Calu3 (cell line): ENCODE measurements at regions not wholly inside any gene's neighbourhood (a gene's known extent, or its start where the extent isn't known, plus 50 kb on each side); places are given as distances from the start of the nearest gene placed in this dataset.

Experiments used
- BruUV-seq: library from RNA; stranded (reverse); fragments of 400-500 nt; replicated peaks from 2 replicates; lab custom pipeline; 2021; lab: Mats Ljungman, UMichigan
- CTCF ChIA-PET: fragments of 300-600 bp; sonication (Branson Sonifier 250); formaldehyde crosslinking; loops from one replicate; lab custom pipeline; 2022; ENCODE audit warnings: antibody characterized with exemption; lab: Charles Lee
- DNase-seq: peaks from one replicate; pipeline ENCODE4 v3.0.0; 2022
- H3K27ac Mint-ChIP-seq: one replicate; pipeline ENCODE4 v1.8.0; 2022; ENCODE audit warnings: mixed read lengths; ENCODE audit not compliant: unreplicated experiment
- H3K27me3 Mint-ChIP-seq: one replicate; pipeline ENCODE4 v1.8.0; 2022; ENCODE audit warnings: mixed read lengths; ENCODE audit not compliant: unreplicated experiment
- H3K36me3 Mint-ChIP-seq: one replicate; pipeline ENCODE4 v1.8.0; 2022; ENCODE audit warnings: mild to moderate bottlenecking, moderate library complexity, mixed read lengths; ENCODE audit not compliant: insufficient read depth, unreplicated experiment
- H3K4me1 Mint-ChIP-seq: one replicate; pipeline ENCODE4 v1.8.0; 2022; ENCODE audit warnings: mild to moderate bottlenecking, low read depth, mixed read lengths; ENCODE audit not compliant: unreplicated experiment
- H3K4me3 Mint-ChIP-seq: one replicate; pipeline ENCODE4 v1.8.0; 2022; ENCODE audit warnings: mild to moderate bottlenecking, low read depth, moderate library complexity, mixed read lengths; ENCODE audit not compliant: unreplicated experiment
- H3K9me3 Mint-ChIP-seq: one replicate; pipeline ENCODE4 v1.8.0; 2022; ENCODE audit warnings: low read depth, mixed read lengths; ENCODE audit not compliant: unreplicated experiment
- CTCF ChIP-seq: fragments of 200-600 bp; IDR thresholded peaks from one replicate; pipeline ENCODE4 v1.8.0; 2022; ENCODE audit warnings: antibody characterized with exemption; ENCODE audit not compliant: unreplicated experiment
- intact Hi-C: fragments of 100-400 bp; cut with micrococcal nuclease; formaldehyde crosslinking; loops from one replicate; pipeline ENCODE4 v1.10.0; 2022; ENCODE audit not compliant: unreplicated experiment

GRCh38 chr3:176561826-176562225 lies 635.5 kb downstream of the TBL1XR1 start:
- Mint-ChIP-seq H3K27me3 (no peaks in the 10 kb centered on the region), H3K4me1 (no peaks in the 10 kb centered on the region), H3K4me3 (no peak overlapping the region), H3K27ac (no peak overlapping the region), H3K36me3 (no peaks in the 10 kb centered on the region), H3K9me3 (peaks cover 15% of the 10 kb centered on the region)
- no TSS peak for BruUV-seq
- DNase-seq = no peak
- CTCF ChIA-PET = no interaction called here
- TF ChIP-seq CTCF = no peak
- intact Hi-C loops = no loop called here

GRCh38 chr3:176554791-176555654 lies 642.3 kb downstream of the TBL1XR1 start:
- CTCF ChIA-PET = no interaction called here
- no peaks in the 10 kb centered on the region for H3K36me3 Mint-ChIP-seq
- no peak for TF ChIP-seq CTCF
- H3K27ac Mint-ChIP-seq = no peak overlapping the region
- H3K9me3 Mint-ChIP-seq = peaks cover 2% of the 10 kb centered on the region
- intact Hi-C loops = no loop called here
- no peak for DNase-seq
- no TSS peak for BruUV-seq
- H3K4me3 Mint-ChIP-seq = no peak overlapping the region
- H3K27me3 Mint-ChIP-seq = no peaks in the 10 kb centered on the region
- no peaks in the 10 kb centered on the region for H3K4me1 Mint-ChIP-seq

DNA sequence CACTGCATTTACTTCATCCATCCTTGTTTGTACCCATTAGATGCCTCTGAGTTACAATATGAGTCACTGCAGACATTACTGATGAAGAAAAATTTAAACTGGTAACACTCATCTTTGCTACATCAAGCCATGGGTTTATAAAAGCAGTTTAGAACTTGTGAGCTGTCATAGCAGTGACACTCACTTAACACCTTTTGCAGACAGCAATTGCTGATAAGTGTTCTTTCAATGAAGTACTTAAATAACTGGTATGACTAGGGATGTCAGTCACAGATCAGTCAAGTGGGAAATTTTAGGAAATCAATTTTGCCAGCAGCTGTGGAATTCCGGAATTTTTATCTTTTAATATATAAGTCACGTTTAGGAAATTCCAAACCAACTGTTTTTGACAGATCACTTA lies 643.0 kb downstream of the TBL1XR1 start:
- peaks cover 4% of the 10 kb centered on the region for H3K9me3 Mint-ChIP-seq
- intact Hi-C loops = no loop called here
- TF ChIP-seq CTCF = no peak
- H3K36me3 Mint-ChIP-seq = no peaks in the 10 kb centered on the region
- no peak for DNase-seq
- no peak overlapping the region for H3K27ac Mint-ChIP-seq
- CTCF ChIA-PET = no interaction called here
- no peak overlapping the region for H3K4me3 Mint-ChIP-seq
- BruUV-seq = no TSS peak
- H3K27me3 Mint-ChIP-seq = no peaks in the 10 kb centered on the region
- H3K4me1 Mint-ChIP-seq = no peaks in the 10 kb centered on the region

- Mint-ChIP-seq H3K9me3 (peaks cover 7% of the 10 kb centered on the region), H3K27ac (no peak overlapping the region), H3K27me3 (no peaks in the 10 kb centered on the region), H3K4me3 (no peak overlapping the region), H3K4me1 (no peaks in the 10 kb centered on the region), H3K36me3 (no peaks in the 10 kb centered on the region)
- TF ChIP-seq CTCF = no peak
- CTCF ChIA-PET = no interaction called here
- DNase-seq = no peak
- no TSS peak for BruUV-seq
- intact Hi-C loops = no loop called here
These were observed 670.3 kb downstream of the TBL1XR1 start for GRCh38 chr3:176526942-176527341.
